CD4-positive, alpha-beta T cell (primary cell): ENCODE measurements at regions not wholly inside any gene's neighbourhood (a gene's known extent, or its start where the extent isn't known, plus 50 kb on each side); places are given as distances from the start of the nearest gene placed in this dataset.
"Not testable (repeated sequence)": the region's sequence is repeated elsewhere in the genome, so short reads cannot be mapped to it uniquely, and the experiment has no call there.

Experiments used
- ATAC-seq: fragments of 200-7000 bp; cut with Tn5 transposase; one replicate; pipeline ENCODE4 v1.10.0; 2022; ENCODE audit warnings: mild to moderate bottlenecking; ENCODE audit not compliant: poor library complexity
- CTCF ChIA-PET: fragments of 350-600 bp; sonication (Branson Sonifier 250); formaldehyde crosslinking; loops from one replicate; lab custom pipeline; 2021; ENCODE audit warnings: antibody characterized with exemption, inconsistent platforms; lab: Charles Lee
- POLR2A ChIA-PET: fragments of 350-600 bp; sonication (Branson Sonifier 250); formaldehyde crosslinking; loops from one replicate; lab custom pipeline; 2021; ENCODE audit warnings: antibody characterized with exemption, inconsistent platforms; lab: Charles Lee
- DNase-seq, 14 experiments: peaks; one replicate each; pipeline ENCODE4 v3.0.0-alpha.2; 2013 to 2020; ENCODE audit warnings: mixed read lengths in 2 of 14
- H3K27ac ChIP-seq, 2 donors: one replicate each; pipeline versions ENCODE4 v1.5.1 to v1.7.0; 2013; ENCODE audit warnings: low read length in 2 of 2, low read depth in 1 of 2, mild to moderate bottlenecking in 1 of 2
- H3K27me3 ChIP-seq, 2 experiments: 1 replicate in 1 of 2; 2 replicates in 1 of 2; pipeline versions ENCODE4 v1.6.1 to v1.7.0; 2013; ENCODE audit warnings: low read length in 2 of 2, control low read depth in 1 of 2, mild to moderate bottlenecking in 1 of 2, moderate library complexity in 1 of 2; ENCODE audit not compliant: insufficient read depth in 2 of 2, control insufficient read depth in 1 of 2
- H3K36me3 ChIP-seq: one replicate; pipeline ENCODE4 v1.6.1; 2013; ENCODE audit warnings: low read length, control low read depth; ENCODE audit not compliant: insufficient read depth
- H3K4me1 ChIP-seq: one replicate; pipeline ENCODE4 v1.6.1; 2013; ENCODE audit warnings: low read length, control low read depth; ENCODE audit not compliant: insufficient read depth
- H3K4me3 ChIP-seq: one replicate; pipeline ENCODE4 v1.5.1; 2013; ENCODE audit warnings: mild to moderate bottlenecking, low read length, moderate library complexity
- H3K9me3 ChIP-seq, 2 experiments: 1 replicate in 1 of 2; 2 replicates in 1 of 2; pipeline versions ENCODE4 v1.6.1 to v1.7.0; 2013; ENCODE audit warnings: low read length in 2 of 2, mild to moderate bottlenecking in 2 of 2, control low read depth in 1 of 2, moderate library complexity in 1 of 2; ENCODE audit not compliant: control insufficient read depth in 1 of 2, insufficient read depth in 1 of 2
- H3K27ac Mint-ChIP-seq: one replicate; pipeline ENCODE4 v1.8.0; 2020; ENCODE audit warnings: mixed read lengths
- H3K27me3 Mint-ChIP-seq: one replicate; pipeline ENCODE4 v1.8.0; 2021; ENCODE audit warnings: mixed read lengths
- H3K36me3 Mint-ChIP-seq: one replicate; pipeline ENCODE4 v1.8.0; 2021; ENCODE audit warnings: low read depth, mixed read lengths
- H3K4me1 Mint-ChIP-seq: one replicate; pipeline ENCODE4 v1.8.0; 2021; ENCODE audit warnings: low read depth, mixed read lengths
- H3K4me3 Mint-ChIP-seq: one replicate; pipeline ENCODE4 v1.8.0; 2020; ENCODE audit warnings: mild to moderate bottlenecking, mixed read lengths
- H3K9me3 Mint-ChIP-seq: one replicate; pipeline ENCODE4 v1.8.0; 2020; ENCODE audit warnings: mixed read lengths
- intact Hi-C, 2 experiments: fragments of 100-400 bp; cut with DNase I in 1 of 2; cut with micrococcal nuclease in 1 of 2; formaldehyde crosslinking; loops; one replicate each; pipeline versions ENCODE4 v1.15.1 to v1.9.0; 2023 to 2025; cut with DNase I, micrococcal nuclease
- TF ChIP-seq, protein P1 (sequence below): fragments of 200-600 bp; IDR thresholded peaks from one replicate; pipeline ENCODE4 v1.8.0; 2022; ENCODE audit warnings: antibody characterized with exemption, mild to moderate bottlenecking

GRCh38 chr12:63003223-63003819 is 68.4 kb upstream of the PPM1H start:
- no peak overlapping the region for H3K27ac ChIP-seq
- H3K4me3 ChIP-seq: no peak overlapping the region
- no peaks in the 10 kb centered on the region for H3K27me3 ChIP-seq
- ChIA-PET POLR2A (no interaction called here), CTCF (no interaction called here)
- Mint-ChIP-seq H3K27me3 (peaks cover under 1% of the 10 kb centered on the region), H3K27ac (no peak overlapping the region), H3K36me3 (no peaks in the 10 kb centered on the region), H3K9me3 (no peaks in the 10 kb centered on the region), H3K4me1 (no peaks in the 10 kb centered on the region), H3K4me3 (no peak overlapping the region)
- H3K9me3 ChIP-seq: peaks cover 0 to 15% of the 10 kb centered on the region in 2 experiments
- no peaks in the 10 kb centered on the region for H3K36me3 ChIP-seq
- DNase-seq (no peak), ATAC-seq (no peak)
- intact Hi-C loops: no loop called here
- H3K4me1 ChIP-seq: no peaks in the 10 kb centered on the region
- TF ChIP-seq, protein P1, sequence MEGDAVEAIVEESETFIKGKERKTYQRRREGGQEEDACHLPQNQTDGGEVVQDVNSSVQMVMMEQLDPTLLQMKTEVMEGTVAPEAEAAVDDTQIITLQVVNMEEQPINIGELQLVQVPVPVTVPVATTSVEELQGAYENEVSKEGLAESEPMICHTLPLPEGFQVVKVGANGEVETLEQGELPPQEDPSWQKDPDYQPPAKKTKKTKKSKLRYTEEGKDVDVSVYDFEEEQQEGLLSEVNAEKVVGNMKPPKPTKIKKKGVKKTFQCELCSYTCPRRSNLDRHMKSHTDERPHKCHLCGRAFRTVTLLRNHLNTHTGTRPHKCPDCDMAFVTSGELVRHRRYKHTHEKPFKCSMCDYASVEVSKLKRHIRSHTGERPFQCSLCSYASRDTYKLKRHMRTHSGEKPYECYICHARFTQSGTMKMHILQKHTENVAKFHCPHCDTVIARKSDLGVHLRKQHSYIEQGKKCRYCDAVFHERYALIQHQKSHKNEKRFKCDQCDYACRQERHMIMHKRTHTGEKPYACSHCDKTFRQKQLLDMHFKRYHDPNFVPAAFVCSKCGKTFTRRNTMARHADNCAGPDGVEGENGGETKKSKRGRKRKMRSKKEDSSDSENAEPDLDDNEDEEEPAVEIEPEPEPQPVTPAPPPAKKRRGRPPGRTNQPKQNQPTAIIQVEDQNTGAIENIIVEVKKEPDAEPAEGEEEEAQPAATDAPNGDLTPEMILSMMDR: no peak

GRCh38 chr12:63002059-63002458 is 67.1 kb upstream of the PPM1H start:
- peaks cover 0 to 15% of the 10 kb centered on the region in 2 experiments for H3K9me3 ChIP-seq
- POLR2A ChIA-PET, H3K4me1 ChIP-seq, H3K27ac ChIP-seq, H3K27me3 Mint-ChIP-seq, H3K4me3 Mint-ChIP-seq, CTCF ChIA-PET, H3K27ac Mint-ChIP-seq, H3K36me3 Mint-ChIP-seq, H3K4me3 ChIP-seq, intact Hi-C loops, H3K27me3 ChIP-seq, H3K4me1 Mint-ChIP-seq, ATAC-seq, DNase-seq, H3K36me3 ChIP-seq, H3K9me3 Mint-ChIP-seq: not testable (repeated sequence)

DNA sequence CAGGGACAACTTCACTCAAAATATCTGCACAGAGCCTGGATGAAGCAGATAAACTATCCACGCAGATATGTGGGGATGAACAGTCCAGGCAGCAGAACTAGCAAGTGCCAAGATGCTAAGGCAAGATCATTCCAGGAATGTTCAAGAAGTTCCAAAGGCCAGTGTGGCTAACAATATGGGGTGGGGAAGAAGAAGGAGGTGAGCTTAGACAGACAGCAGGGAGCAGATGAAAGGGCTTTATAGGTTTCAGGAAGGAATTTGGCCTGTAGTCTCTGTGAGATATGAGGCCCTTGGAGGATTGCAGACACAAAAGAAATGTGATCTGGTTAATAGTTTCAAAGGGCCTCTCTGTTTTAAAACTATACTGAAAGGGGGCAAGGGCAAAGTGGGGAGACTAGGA is 63.5 kb upstream of the PPM1H start:
- Mint-ChIP-seq H3K9me3 (no peaks in the 10 kb centered on the region), H3K27ac (no peak overlapping the region), H3K36me3 (no peaks in the 10 kb centered on the region), H3K4me1 (no peaks in the 10 kb centered on the region), H3K4me3 (no peak overlapping the region), H3K27me3 (peaks cover 4% of the 10 kb centered on the region)
- Histone ChIP-seq H3K9me3 (peaks cover 0 to 13% of the 10 kb centered on the region in 2 experiments), H3K36me3 (no peaks in the 10 kb centered on the region), H3K4me1 (no peaks in the 10 kb centered on the region), H3K27ac (no peak overlapping the region), H3K27me3 (no peaks in the 10 kb centered on the region), H3K4me3 (no peak overlapping the region)
- ChIA-PET POLR2A (no interaction called here), CTCF (no interaction called here)
- intact Hi-C loops: no loop called here
- ATAC-seq: no peak
- no peak for DNase-seq
- TF ChIP-seq, protein P1: no peak

GRCh38 chr12:62995097-62995496 is 60.1 kb upstream of the PPM1H start:
- Mint-ChIP-seq H3K9me3 (peaks cover 2% of the 10 kb centered on the region), H3K4me3 (no peak overlapping the region)
- intact Hi-C loops: no loop called here

More at GRCh38 chr12:62995097-62995496, 60.1 kb upstream of the PPM1H start:
- H3K9me3 ChIP-seq: no peaks in the 10 kb centered on the region
- Mint-ChIP-seq H3K27ac (no peak overlapping the region), H3K36me3 (no peaks in the 10 kb centered on the region), H3K4me1 (no peaks in the 10 kb centered on the region), H3K27me3 (peaks cover 4% of the 10 kb centered on the region)
- ChIA-PET POLR2A (no interaction called here), CTCF (no interaction called here)
- DNase-seq (no peak), ATAC-seq (no peak)
- no peaks in the 10 kb centered on the region for H3K4me1 ChIP-seq
- TF ChIP-seq, protein P1: no peak
- no peak overlapping the region for H3K27ac ChIP-seq
- no peaks in the 10 kb centered on the region for H3K27me3 ChIP-seq
- H3K4me3 ChIP-seq: no peak overlapping the region
- H3K36me3 ChIP-seq: no peaks in the 10 kb centered on the region
